ENCODE measurements at regions not wholly inside any gene's neighbourhood (a gene's known extent, or its start where the extent isn't known, plus 50 kb on each side); places are given as distances from the start of the nearest gene placed in this dataset.

DNA sequence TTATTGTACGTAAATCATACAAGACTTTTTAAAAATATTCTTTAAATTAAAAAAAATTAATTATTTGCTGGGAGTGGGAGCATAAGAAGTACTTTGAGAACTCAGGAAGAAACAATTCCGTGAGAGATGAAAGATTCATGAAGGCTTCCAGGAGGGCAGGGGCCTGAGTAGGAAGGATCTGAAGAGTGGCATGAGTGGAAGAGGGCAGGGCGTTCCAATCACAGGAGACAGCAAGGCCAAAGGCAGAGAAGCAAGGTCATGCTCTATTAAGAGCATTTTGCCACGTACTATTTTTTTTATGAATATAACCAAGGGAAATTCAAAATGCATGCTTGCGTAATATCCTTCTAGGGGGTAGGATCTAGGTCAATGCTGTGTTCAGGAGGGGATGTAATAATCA is 265.5 kb downstream of the ZNF608 start:
- TF ChIP-seq, protein P1, sequence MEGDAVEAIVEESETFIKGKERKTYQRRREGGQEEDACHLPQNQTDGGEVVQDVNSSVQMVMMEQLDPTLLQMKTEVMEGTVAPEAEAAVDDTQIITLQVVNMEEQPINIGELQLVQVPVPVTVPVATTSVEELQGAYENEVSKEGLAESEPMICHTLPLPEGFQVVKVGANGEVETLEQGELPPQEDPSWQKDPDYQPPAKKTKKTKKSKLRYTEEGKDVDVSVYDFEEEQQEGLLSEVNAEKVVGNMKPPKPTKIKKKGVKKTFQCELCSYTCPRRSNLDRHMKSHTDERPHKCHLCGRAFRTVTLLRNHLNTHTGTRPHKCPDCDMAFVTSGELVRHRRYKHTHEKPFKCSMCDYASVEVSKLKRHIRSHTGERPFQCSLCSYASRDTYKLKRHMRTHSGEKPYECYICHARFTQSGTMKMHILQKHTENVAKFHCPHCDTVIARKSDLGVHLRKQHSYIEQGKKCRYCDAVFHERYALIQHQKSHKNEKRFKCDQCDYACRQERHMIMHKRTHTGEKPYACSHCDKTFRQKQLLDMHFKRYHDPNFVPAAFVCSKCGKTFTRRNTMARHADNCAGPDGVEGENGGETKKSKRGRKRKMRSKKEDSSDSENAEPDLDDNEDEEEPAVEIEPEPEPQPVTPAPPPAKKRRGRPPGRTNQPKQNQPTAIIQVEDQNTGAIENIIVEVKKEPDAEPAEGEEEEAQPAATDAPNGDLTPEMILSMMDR (IDR thresholded peaks at IDR 0.05; ENCODE audit: low read depth, low read length, missing input control): no peak
- TF ChIP-seq JUND (IDR thresholded peaks at IDR 0.05): no peak
- TF ChIP-seq, protein P2, sequence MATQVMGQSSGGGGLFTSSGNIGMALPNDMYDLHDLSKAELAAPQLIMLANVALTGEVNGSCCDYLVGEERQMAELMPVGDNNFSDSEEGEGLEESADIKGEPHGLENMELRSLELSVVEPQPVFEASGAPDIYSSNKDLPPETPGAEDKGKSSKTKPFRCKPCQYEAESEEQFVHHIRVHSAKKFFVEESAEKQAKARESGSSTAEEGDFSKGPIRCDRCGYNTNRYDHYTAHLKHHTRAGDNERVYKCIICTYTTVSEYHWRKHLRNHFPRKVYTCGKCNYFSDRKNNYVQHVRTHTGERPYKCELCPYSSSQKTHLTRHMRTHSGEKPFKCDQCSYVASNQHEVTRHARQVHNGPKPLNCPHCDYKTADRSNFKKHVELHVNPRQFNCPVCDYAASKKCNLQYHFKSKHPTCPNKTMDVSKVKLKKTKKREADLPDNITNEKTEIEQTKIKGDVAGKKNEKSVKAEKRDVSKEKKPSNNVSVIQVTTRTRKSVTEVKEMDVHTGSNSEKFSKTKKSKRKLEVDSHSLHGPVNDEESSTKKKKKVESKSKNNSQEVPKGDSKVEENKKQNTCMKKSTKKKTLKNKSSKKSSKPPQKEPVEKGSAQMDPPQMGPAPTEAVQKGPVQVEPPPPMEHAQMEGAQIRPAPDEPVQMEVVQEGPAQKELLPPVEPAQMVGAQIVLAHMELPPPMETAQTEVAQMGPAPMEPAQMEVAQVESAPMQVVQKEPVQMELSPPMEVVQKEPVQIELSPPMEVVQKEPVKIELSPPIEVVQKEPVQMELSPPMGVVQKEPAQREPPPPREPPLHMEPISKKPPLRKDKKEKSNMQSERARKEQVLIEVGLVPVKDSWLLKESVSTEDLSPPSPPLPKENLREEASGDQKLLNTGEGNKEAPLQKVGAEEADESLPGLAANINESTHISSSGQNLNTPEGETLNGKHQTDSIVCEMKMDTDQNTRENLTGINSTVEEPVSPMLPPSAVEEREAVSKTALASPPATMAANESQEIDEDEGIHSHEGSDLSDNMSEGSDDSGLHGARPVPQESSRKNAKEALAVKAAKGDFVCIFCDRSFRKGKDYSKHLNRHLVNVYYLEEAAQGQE (IDR thresholded peaks at IDR 0.05): no peak
- no peak for TF ChIP-seq HNF4A (conservative IDR thresholded peaks at IDR 0.05)
- TF ChIP-seq RAD21 (IDR thresholded peaks at IDR 0.05): no peak
- TF ChIP-seq, protein P3, sequence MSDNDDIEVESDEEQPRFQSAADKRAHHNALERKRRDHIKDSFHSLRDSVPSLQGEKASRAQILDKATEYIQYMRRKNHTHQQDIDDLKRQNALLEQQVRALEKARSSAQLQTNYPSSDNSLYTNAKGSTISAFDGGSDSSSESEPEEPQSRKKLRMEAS (IDR thresholded peaks at IDR 0.05): no peak
- no peak for TF ChIP-seq GABPA (IDR thresholded peaks at IDR 0.05 in 1 of 2, conservative IDR thresholded peaks at IDR 0.05 in 1 of 2)
- TF ChIP-seq, protein P4, sequence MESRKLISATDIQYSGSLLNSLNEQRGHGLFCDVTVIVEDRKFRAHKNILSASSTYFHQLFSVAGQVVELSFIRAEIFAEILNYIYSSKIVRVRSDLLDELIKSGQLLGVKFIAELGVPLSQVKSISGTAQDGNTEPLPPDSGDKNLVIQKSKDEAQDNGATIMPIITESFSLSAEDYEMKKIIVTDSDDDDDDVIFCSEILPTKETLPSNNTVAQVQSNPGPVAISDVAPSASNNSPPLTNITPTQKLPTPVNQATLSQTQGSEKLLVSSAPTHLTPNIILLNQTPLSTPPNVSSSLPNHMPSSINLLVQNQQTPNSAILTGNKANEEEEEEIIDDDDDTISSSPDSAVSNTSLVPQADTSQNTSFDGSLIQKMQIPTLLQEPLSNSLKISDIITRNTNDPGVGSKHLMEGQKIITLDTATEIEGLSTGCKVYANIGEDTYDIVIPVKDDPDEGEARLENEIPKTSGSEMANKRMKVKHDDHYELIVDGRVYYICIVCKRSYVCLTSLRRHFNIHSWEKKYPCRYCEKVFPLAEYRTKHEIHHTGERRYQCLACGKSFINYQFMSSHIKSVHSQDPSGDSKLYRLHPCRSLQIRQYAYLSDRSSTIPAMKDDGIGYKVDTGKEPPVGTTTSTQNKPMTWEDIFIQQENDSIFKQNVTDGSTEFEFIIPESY (IDR thresholded peaks at IDR 0.05): no peak
